ENCODE measurements at regions not wholly inside any gene's neighbourhood (a gene's known extent, or its start where the extent isn't known, plus 50 kb on each side); places are given as distances from the start of the nearest gene placed in this dataset.

- no peak for DNase-seq
Measured at GRCh38 chr11:70005107-70005818, 72.9 kb upstream of the ANO1 start.

- no peak for DNase-seq
Measured at GRCh38 chr11:70007796-70008195, 70.3 kb upstream of the ANO1 start.

GRCh38 chr11:70010774-70011173, 67.3 kb upstream of the ANO1 start:
- no peak for DNase-seq

- no peak for DNase-seq
Measured at GRCh38 chr11:70012134-70012733, 65.9 kb upstream of the ANO1 start.

GRCh38 chr11:70014291-70014690, 63.8 kb upstream of the ANO1 start:
- DNase-seq = no peak

- no peak for DNase-seq
Measured at GRCh38 chr11:70016666-70017367, 61.3 kb upstream of the ANO1 start.

GRCh38 chr11:70018816-70019215, 59.3 kb upstream of the ANO1 start:
- no peak for DNase-seq

- no peak for DNase-seq
Measured at GRCh38 chr11:70019576-70020011, 58.5 kb upstream of the ANO1 start.

- DNase-seq = no peak
Measured at GRCh38 chr11:70020336-70021214, 57.5 kb upstream of the ANO1 start.

- no peak for DNase-seq
Measured at GRCh38 chr11:70021586-70021985, 56.5 kb upstream of the ANO1 start.

- DNase-seq = no peak
Measured at GRCh38 chr11:70024036-70024772, 53.9 kb upstream of the ANO1 start.

- no peak for DNase-seq
Measured at GRCh38 chr11:70024773-70025045, 53.4 kb upstream of the ANO1 start.

- DNase-seq = no peak
Measured at GRCh38 chr11:70025308-70025707, 52.8 kb upstream of the ANO1 start.

- DNase-seq = no peak
Measured at GRCh38 chr11:70026012-70026411, 52.1 kb upstream of the ANO1 start.

- no peak for DNase-seq
Measured at GRCh38 chr11:70026726-70027125, 51.4 kb upstream of the ANO1 start.

- no peak for DNase-seq
Measured at GRCh38 chr11:70027451-70027850, 50.7 kb upstream of the ANO1 start.

GRCh38 chr11:70028147-70028855, 49.8 kb upstream of the ANO1 start:
- no peak for DNase-seq

Data from NCI-H1105 (cell line).